SK-N-SH (cell line): ENCODE measurements at regions not wholly inside any gene's neighbourhood (a gene's known extent, or its start where the extent isn't known, plus 50 kb on each side); places are given as distances from the start of the nearest gene placed in this dataset.

Source experiments
- CTCF ChIP-seq: fragments of 200-600 bp; sonication (generic); IDR thresholded peaks from 2 replicates; pipeline ENCODE4 v1.6.1; 2017; ENCODE audit warnings: antibody characterized with exemption, mild to moderate bottlenecking, moderate library complexity
- POLR2AphosphoS5 ChIP-seq: IDR thresholded peaks from 2 replicates; pipeline ENCODE4 v1.6.1; 2012; ENCODE audit warnings: low read depth, low read length
- YY1 ChIP-seq: IDR thresholded peaks from 2 replicates; pipeline ENCODE4 v1.4.0; 2012; ENCODE audit warnings: low read depth, mild to moderate bottlenecking
- ZBTB33 ChIP-seq: IDR thresholded peaks from 2 replicates; pipeline ENCODE4 v1.4.0; 2012; ENCODE audit warnings: low read depth, borderline replicate concordance

GRCh38 chr6:40925341-40925740 is 113.7 kb downstream of the UNC5CL start:
- TF ChIP-seq POLR2AphosphoS5 (no peak), CTCF (no peak), YY1 (no peak), ZBTB33 (no peak)
